SK-N-SH (cell line): ENCODE measurements at regions not wholly inside any gene's neighbourhood (a gene's known extent, or its start where the extent isn't known, plus 50 kb on each side); places are given as distances from the start of the nearest gene placed in this dataset.

Source experiments
- FOSL2 ChIP-seq: IDR thresholded peaks from 2 replicates; pipeline ENCODE4 v1.4.0; 2012; ENCODE audit warnings: low read depth, mild to moderate bottlenecking, moderate library complexity, borderline replicate concordance
- MXI1 ChIP-seq: IDR thresholded peaks from 2 replicates; pipeline ENCODE4 v1.6.1; 2012; ENCODE audit warnings: mild to moderate bottlenecking, low read depth, low read length, improper control_type of control experiment
- USF2 ChIP-seq: fragments of 150-350 bp; IDR thresholded peaks from 2 replicates; pipeline ENCODE4 v1.6.1; 2017; ENCODE audit warnings: antibody characterized with exemption, low read length, low read depth, borderline replicate concordance

GRCh38 chr10:35843524-35844181 is 201.6 kb upstream of the FZD8 start:
- TF ChIP-seq MXI1 (no peak), USF2 (no peak), FOSL2 (no peak)
